CD4-positive, alpha-beta T cell (primary cell): ENCODE measurements at regions not wholly inside any gene's neighbourhood (a gene's known extent, or its start where the extent isn't known, plus 50 kb on each side); places are given as distances from the start of the nearest gene placed in this dataset.

Source experiments
- ATAC-seq: fragments of 200-7000 bp; cut with Tn5 transposase; one replicate; pipeline ENCODE4 v1.10.0; 2022; ENCODE audit warnings: mild to moderate bottlenecking; ENCODE audit not compliant: poor library complexity
- CTCF ChIA-PET: fragments of 350-600 bp; sonication (Branson Sonifier 250); formaldehyde crosslinking; loops from one replicate; lab custom pipeline; 2021; ENCODE audit warnings: antibody characterized with exemption, inconsistent platforms; lab: Charles Lee
- POLR2A ChIA-PET: fragments of 350-600 bp; sonication (Branson Sonifier 250); formaldehyde crosslinking; loops from one replicate; lab custom pipeline; 2021; ENCODE audit warnings: antibody characterized with exemption, inconsistent platforms; lab: Charles Lee
- DNase-seq, 14 experiments: peaks; one replicate each; pipeline ENCODE4 v3.0.0-alpha.2; 2013 to 2020; ENCODE audit warnings: mixed read lengths in 2 of 14
- H3K27ac ChIP-seq, 2 donors: one replicate each; pipeline versions ENCODE4 v1.5.1 to v1.7.0; 2013; ENCODE audit warnings: low read length in 2 of 2, low read depth in 1 of 2, mild to moderate bottlenecking in 1 of 2
- H3K27me3 ChIP-seq, 2 experiments: 1 replicate in 1 of 2; 2 replicates in 1 of 2; pipeline versions ENCODE4 v1.6.1 to v1.7.0; 2013; ENCODE audit warnings: low read length in 2 of 2, control low read depth in 1 of 2, mild to moderate bottlenecking in 1 of 2, moderate library complexity in 1 of 2; ENCODE audit not compliant: insufficient read depth in 2 of 2, control insufficient read depth in 1 of 2
- H3K36me3 ChIP-seq: one replicate; pipeline ENCODE4 v1.6.1; 2013; ENCODE audit warnings: low read length, control low read depth; ENCODE audit not compliant: insufficient read depth
- H3K4me1 ChIP-seq: one replicate; pipeline ENCODE4 v1.6.1; 2013; ENCODE audit warnings: low read length, control low read depth; ENCODE audit not compliant: insufficient read depth
- H3K4me3 ChIP-seq: one replicate; pipeline ENCODE4 v1.5.1; 2013; ENCODE audit warnings: mild to moderate bottlenecking, low read length, moderate library complexity
- H3K9me3 ChIP-seq, 2 experiments: 1 replicate in 1 of 2; 2 replicates in 1 of 2; pipeline versions ENCODE4 v1.6.1 to v1.7.0; 2013; ENCODE audit warnings: low read length in 2 of 2, mild to moderate bottlenecking in 2 of 2, control low read depth in 1 of 2, moderate library complexity in 1 of 2; ENCODE audit not compliant: control insufficient read depth in 1 of 2, insufficient read depth in 1 of 2
- H3K27ac Mint-ChIP-seq: one replicate; pipeline ENCODE4 v1.8.0; 2020; ENCODE audit warnings: mixed read lengths
- H3K27me3 Mint-ChIP-seq: one replicate; pipeline ENCODE4 v1.8.0; 2021; ENCODE audit warnings: mixed read lengths
- H3K36me3 Mint-ChIP-seq: one replicate; pipeline ENCODE4 v1.8.0; 2021; ENCODE audit warnings: low read depth, mixed read lengths
- H3K4me1 Mint-ChIP-seq: one replicate; pipeline ENCODE4 v1.8.0; 2021; ENCODE audit warnings: low read depth, mixed read lengths
- H3K4me3 Mint-ChIP-seq: one replicate; pipeline ENCODE4 v1.8.0; 2020; ENCODE audit warnings: mild to moderate bottlenecking, mixed read lengths
- H3K9me3 Mint-ChIP-seq: one replicate; pipeline ENCODE4 v1.8.0; 2020; ENCODE audit warnings: mixed read lengths
- CTCF ChIP-seq: fragments of 200-600 bp; IDR thresholded peaks from one replicate; pipeline ENCODE4 v1.8.0; 2022; ENCODE audit warnings: antibody characterized with exemption, mild to moderate bottlenecking
- intact Hi-C, 2 experiments: fragments of 100-400 bp; cut with DNase I in 1 of 2; cut with micrococcal nuclease in 1 of 2; formaldehyde crosslinking; loops; one replicate each; pipeline versions ENCODE4 v1.15.1 to v1.9.0; 2023 to 2025; cut with DNase I, micrococcal nuclease

- H3K27me3 ChIP-seq = no peaks in the 10 kb centered on the region
- Mint-ChIP-seq H3K27ac (no peak overlapping the region), H3K4me1 (no peaks in the 10 kb centered on the region), H3K9me3 (no peaks in the 10 kb centered on the region), H3K4me3 (no peak overlapping the region), H3K27me3 (no peaks in the 10 kb centered on the region), H3K36me3 (no peaks in the 10 kb centered on the region)
- peaks cover 0 to under 1% of the 10 kb centered on the region in 2 experiments for H3K9me3 ChIP-seq
- ATAC-seq (no peak), DNase-seq (no peak)
- intact Hi-C loops = no loop called here
- H3K4me1 ChIP-seq = no peaks in the 10 kb centered on the region
- no peak overlapping the region for H3K4me3 ChIP-seq
- no peak overlapping the region for H3K27ac ChIP-seq
- no peaks in the 10 kb centered on the region for H3K36me3 ChIP-seq
- POLR2A ChIA-PET = no interaction called here
- no peak for TF ChIP-seq CTCF
- CTCF ChIA-PET = no interaction called here
Observed at GRCh38 chrX:115936008-115936407, 234.5 kb upstream of the AGTR2 start.

GRCh38 chrX:115939070-115939469 lies 231.5 kb upstream of the AGTR2 start:
- H3K27ac ChIP-seq = no peak overlapping the region
- no peak overlapping the region for H3K27ac Mint-ChIP-seq
- peak in 1 of 14 experiments; percentile 9 for DNase-seq
- no peak for TF ChIP-seq CTCF
- no peaks in the 10 kb centered on the region for H3K4me1 Mint-ChIP-seq
- H3K9me3 Mint-ChIP-seq = no peaks in the 10 kb centered on the region
- ChIA-PET POLR2A (no interaction called here), CTCF (no interaction called here)
- H3K27me3 ChIP-seq = no peaks in the 10 kb centered on the region
- peaks cover 0 to 3% of the 10 kb centered on the region in 2 experiments for H3K9me3 ChIP-seq
- no peaks in the 10 kb centered on the region for H3K27me3 Mint-ChIP-seq
- intact Hi-C loops = no loop called here
- no peak for ATAC-seq
- no peaks in the 10 kb centered on the region for H3K36me3 ChIP-seq
- no peaks in the 10 kb centered on the region for H3K36me3 Mint-ChIP-seq
- H3K4me3 Mint-ChIP-seq = no peak overlapping the region
- no peaks in the 10 kb centered on the region for H3K4me1 ChIP-seq
- no peak overlapping the region for H3K4me3 ChIP-seq

- no peak for DNase-seq
- TF ChIP-seq CTCF = no peak
- POLR2A ChIA-PET = no interaction called here
- H3K27ac ChIP-seq = no peak overlapping the region
- no peaks in the 10 kb centered on the region for H3K36me3 ChIP-seq
- no peaks in the 10 kb centered on the region for H3K27me3 ChIP-seq
- CTCF ChIA-PET = no interaction called here
- no peaks in the 10 kb centered on the region for H3K27me3 Mint-ChIP-seq
- no peaks in the 10 kb centered on the region for H3K4me1 Mint-ChIP-seq
- H3K4me3 ChIP-seq = no peak overlapping the region
- peaks cover 0 to 3% of the 10 kb centered on the region in 2 experiments for H3K9me3 ChIP-seq
- H3K9me3 Mint-ChIP-seq = no peaks in the 10 kb centered on the region
- intact Hi-C loops = no loop called here
- H3K27ac Mint-ChIP-seq = no peak overlapping the region
- no peaks in the 10 kb centered on the region for H3K4me1 ChIP-seq
- ATAC-seq = no peak
- H3K36me3 Mint-ChIP-seq = no peaks in the 10 kb centered on the region
- H3K4me3 Mint-ChIP-seq = no peak overlapping the region
Observed at GRCh38 chrX:115939636-115940160, 230.8 kb upstream of the AGTR2 start.
